ENCODE measurements at regions not wholly inside any gene's neighbourhood (a gene's known extent, or its start where the extent isn't known, plus 50 kb on each side); places are given as distances from the start of the nearest gene placed in this dataset.

DNA sequence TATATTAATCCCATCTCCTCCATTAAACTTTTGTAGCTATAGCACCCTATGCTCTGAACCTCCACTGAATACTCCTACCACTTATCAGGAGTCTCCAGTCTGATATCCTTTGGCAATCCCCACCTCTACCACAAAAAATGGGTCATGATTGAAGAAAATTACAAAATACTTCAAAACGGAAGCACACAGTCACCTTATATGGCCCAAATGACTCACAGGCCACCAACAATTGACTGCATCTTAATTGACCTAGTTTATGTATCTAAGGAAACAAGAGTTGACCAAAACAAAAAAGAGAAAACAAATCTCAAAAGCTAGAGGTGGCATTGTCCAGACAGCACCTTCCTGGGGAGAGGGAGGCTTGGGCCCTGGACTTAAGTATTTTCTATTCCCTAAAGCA is 120.0 kb upstream of the DIAPH2 start:
- TF ChIP-seq, protein P1, sequence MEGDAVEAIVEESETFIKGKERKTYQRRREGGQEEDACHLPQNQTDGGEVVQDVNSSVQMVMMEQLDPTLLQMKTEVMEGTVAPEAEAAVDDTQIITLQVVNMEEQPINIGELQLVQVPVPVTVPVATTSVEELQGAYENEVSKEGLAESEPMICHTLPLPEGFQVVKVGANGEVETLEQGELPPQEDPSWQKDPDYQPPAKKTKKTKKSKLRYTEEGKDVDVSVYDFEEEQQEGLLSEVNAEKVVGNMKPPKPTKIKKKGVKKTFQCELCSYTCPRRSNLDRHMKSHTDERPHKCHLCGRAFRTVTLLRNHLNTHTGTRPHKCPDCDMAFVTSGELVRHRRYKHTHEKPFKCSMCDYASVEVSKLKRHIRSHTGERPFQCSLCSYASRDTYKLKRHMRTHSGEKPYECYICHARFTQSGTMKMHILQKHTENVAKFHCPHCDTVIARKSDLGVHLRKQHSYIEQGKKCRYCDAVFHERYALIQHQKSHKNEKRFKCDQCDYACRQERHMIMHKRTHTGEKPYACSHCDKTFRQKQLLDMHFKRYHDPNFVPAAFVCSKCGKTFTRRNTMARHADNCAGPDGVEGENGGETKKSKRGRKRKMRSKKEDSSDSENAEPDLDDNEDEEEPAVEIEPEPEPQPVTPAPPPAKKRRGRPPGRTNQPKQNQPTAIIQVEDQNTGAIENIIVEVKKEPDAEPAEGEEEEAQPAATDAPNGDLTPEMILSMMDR (IDR thresholded peaks at IDR 0.05): no peak
- no peak for TF ChIP-seq POLR2A (IDR thresholded peaks at IDR 0.05)
